ENCODE measurements at regions not wholly inside any gene's neighbourhood (a gene's known extent, or its start where the extent isn't known, plus 50 kb on each side); places are given as distances from the start of the nearest gene placed in this dataset.

DNA sequence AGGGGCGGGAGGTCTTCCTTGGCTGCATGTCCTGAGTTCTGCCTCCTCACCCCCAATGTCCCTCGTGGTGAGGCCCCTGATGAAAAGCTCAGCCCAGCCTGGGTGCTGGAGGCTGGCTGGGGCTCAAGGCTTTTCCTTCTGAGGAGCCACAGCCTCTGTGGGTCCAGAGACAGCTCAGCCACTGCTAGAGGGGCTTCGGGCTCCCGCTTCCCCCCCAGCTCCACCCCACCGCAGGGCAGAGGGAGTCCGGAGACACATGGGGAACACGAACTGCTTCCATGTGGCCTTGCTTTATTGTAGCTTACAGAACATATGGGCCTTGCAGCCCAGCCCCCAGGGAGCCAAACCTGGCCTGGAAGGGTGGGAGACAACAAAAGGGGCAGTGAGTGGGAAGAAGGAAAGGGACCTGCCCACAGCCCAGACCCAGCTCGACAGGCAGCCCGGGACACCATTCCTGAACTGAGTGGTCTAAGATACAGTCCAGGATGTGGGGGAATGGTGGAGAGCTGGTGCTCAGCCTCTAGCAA lies 89.9 kb upstream of the NKX1-1 start:
- TF ChIP-seq, protein P1, sequence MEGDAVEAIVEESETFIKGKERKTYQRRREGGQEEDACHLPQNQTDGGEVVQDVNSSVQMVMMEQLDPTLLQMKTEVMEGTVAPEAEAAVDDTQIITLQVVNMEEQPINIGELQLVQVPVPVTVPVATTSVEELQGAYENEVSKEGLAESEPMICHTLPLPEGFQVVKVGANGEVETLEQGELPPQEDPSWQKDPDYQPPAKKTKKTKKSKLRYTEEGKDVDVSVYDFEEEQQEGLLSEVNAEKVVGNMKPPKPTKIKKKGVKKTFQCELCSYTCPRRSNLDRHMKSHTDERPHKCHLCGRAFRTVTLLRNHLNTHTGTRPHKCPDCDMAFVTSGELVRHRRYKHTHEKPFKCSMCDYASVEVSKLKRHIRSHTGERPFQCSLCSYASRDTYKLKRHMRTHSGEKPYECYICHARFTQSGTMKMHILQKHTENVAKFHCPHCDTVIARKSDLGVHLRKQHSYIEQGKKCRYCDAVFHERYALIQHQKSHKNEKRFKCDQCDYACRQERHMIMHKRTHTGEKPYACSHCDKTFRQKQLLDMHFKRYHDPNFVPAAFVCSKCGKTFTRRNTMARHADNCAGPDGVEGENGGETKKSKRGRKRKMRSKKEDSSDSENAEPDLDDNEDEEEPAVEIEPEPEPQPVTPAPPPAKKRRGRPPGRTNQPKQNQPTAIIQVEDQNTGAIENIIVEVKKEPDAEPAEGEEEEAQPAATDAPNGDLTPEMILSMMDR (IDR thresholded peaks at IDR 0.05) = no peak
- TF ChIP-seq EZH2 (IDR thresholded peaks at IDR 0.05) = no peak

Measured in neural progenitor cell (in vitro differentiated cells).